ENCODE measurements at regions not wholly inside any gene's neighbourhood (a gene's known extent, or its start where the extent isn't known, plus 50 kb on each side); places are given as distances from the start of the nearest gene placed in this dataset.

- Histone ChIP-seq H3K27ac (no peak overlapping the region), H3F3A (ENCODE audit: insufficient read depth) (peaks cover 6% of the 10 kb centered on the region), H4K20me1 (ENCODE audit: insufficient read depth) (no peaks in the 10 kb centered on the region), H3K9me3 (ENCODE audit: low read depth) (no peaks in the 10 kb centered on the region), H2AFZ (no peak overlapping the region), H3K4me2 (ENCODE audit: unreplicated experiment) (no peak overlapping the region), H3K4me3 (no peak overlapping the region), H3K79me2 (ENCODE audit: insufficient read depth) (no peaks in the 10 kb centered on the region), H3K4me1 (ENCODE audit: insufficient read depth) (peaks cover 5% of the 10 kb centered on the region; the same call in 1 of the 2 replicates), H3K9me2 (ENCODE audit: insufficient read depth) (no peaks in the 10 kb centered on the region), H3K36me3 (ENCODE audit: low read depth) (no peaks in the 10 kb centered on the region), H3K9ac (no peak overlapping the region), H3K27me3 (replicated peaks; ENCODE audit: insufficient read depth) (no peaks in the 10 kb centered on the region)
- 81 to 92% methylated on average over 3 of the region's 3 CpGs for WGBS, 2 experiments (ENCODE audit: low coverage in 1 of 2, low lambda C conversion rate in 2 of 2, missing lambda C conversion rate in 2 of 2)
- no peak for DNase-seq
- in situ Hi-C loops (cut with MboI): loop anchor here (25.0 kb wide), 3 partner anchors 566 to 941 kb away; no protein-coding TSS in a partner anchor
- TF ChIP-seq EZH2 (IDR thresholded peaks at IDR 0.05; ENCODE audit: insufficient read depth, poor library complexity, severe bottlenecking) (no peak), EZH2phosphoT487 (IDR thresholded peaks at IDR 0.05; ENCODE audit: insufficient read depth, low read depth) (no peak)
These were observed 1146.1 kb upstream of the TMEM132C start for GRCh38 chr12:127120851-127121250.

GRCh38 chr12:127121494-127122084, 1145.4 kb upstream of the TMEM132C start:
- H3F3A ChIP-seq (ENCODE audit: insufficient read depth): peaks cover 13% of the 10 kb centered on the region
- H3K27ac ChIP-seq: no peak overlapping the region
- no peaks in the 10 kb centered on the region for H4K20me1 ChIP-seq (ENCODE audit: insufficient read depth)
- H3K4me1 ChIP-seq (ENCODE audit: insufficient read depth): peaks cover 12% of the 10 kb centered on the region
- H3K27me3 ChIP-seq (replicated peaks; ENCODE audit: insufficient read depth): no peaks in the 10 kb centered on the region
- H3K4me3 ChIP-seq: no peak overlapping the region
- in situ Hi-C loops (cut with MboI): loop anchor here (25.0 kb wide), 3 partner anchors 566 to 941 kb away; no protein-coding TSS in a partner anchor
- TF ChIP-seq EZH2phosphoT487 (IDR thresholded peaks at IDR 0.05; ENCODE audit: insufficient read depth, low read depth) (no peak), EZH2 (IDR thresholded peaks at IDR 0.05; ENCODE audit: insufficient read depth, poor library complexity, severe bottlenecking) (no peak)
- H3K9me2 ChIP-seq (ENCODE audit: insufficient read depth): no peaks in the 10 kb centered on the region
- no peak overlapping the region for H3K4me2 ChIP-seq (ENCODE audit: unreplicated experiment)
- no peaks in the 10 kb centered on the region for H3K79me2 ChIP-seq (ENCODE audit: insufficient read depth)
- WGBS, 2 experiments (ENCODE audit: low coverage in 1 of 2, low lambda C conversion rate in 2 of 2, missing lambda C conversion rate in 2 of 2): 88 to 91% methylated on average over 4 of the region's 4 CpGs
- no peak overlapping the region for H2AFZ ChIP-seq
- H3K9ac ChIP-seq: no peak overlapping the region
- DNase-seq: no peak
- H3K36me3 ChIP-seq (ENCODE audit: low read depth): no peaks in the 10 kb centered on the region
- no peaks in the 10 kb centered on the region for H3K9me3 ChIP-seq (ENCODE audit: low read depth)

GRCh38 chr12:127125607-127126259, 1141.2 kb upstream of the TMEM132C start:
- in situ Hi-C loops (cut with MboI): no loop called here
- H3K27me3 ChIP-seq (replicated peaks; ENCODE audit: insufficient read depth): no peaks in the 10 kb centered on the region
- TF ChIP-seq EZH2phosphoT487 (IDR thresholded peaks at IDR 0.05; ENCODE audit: insufficient read depth, low read depth): no peak
- no peak for TF ChIP-seq EZH2 (IDR thresholded peaks at IDR 0.05; ENCODE audit: insufficient read depth, poor library complexity, severe bottlenecking)
- H3K36me3 ChIP-seq (ENCODE audit: low read depth): no peaks in the 10 kb centered on the region
- H3K4me2 ChIP-seq (ENCODE audit: unreplicated experiment): no peak overlapping the region
- H3K9me3 ChIP-seq (ENCODE audit: low read depth): no peaks in the 10 kb centered on the region
- H3K27ac ChIP-seq: peak overlapping the region; percentile 56
- H3K4me3 ChIP-seq: no peak overlapping the region
- no peaks in the 10 kb centered on the region for H4K20me1 ChIP-seq (ENCODE audit: insufficient read depth)
- no peaks in the 10 kb centered on the region for H3K79me2 ChIP-seq (ENCODE audit: insufficient read depth)
- peaks cover 16% of the 10 kb centered on the region for H3F3A ChIP-seq (ENCODE audit: insufficient read depth)
- H3K4me1 ChIP-seq (ENCODE audit: insufficient read depth): peaks cover 12% of the 10 kb centered on the region
- peak overlapping the region; percentile 28; the same call in 1 of the 2 replicates for H3K9ac ChIP-seq
- 34 to 39% methylated on average over 3 of the region's 3 CpGs for WGBS, 2 experiments (ENCODE audit: low coverage in 1 of 2, low lambda C conversion rate in 2 of 2, missing lambda C conversion rate in 2 of 2)
- peak; percentile 94 for DNase-seq
- H2AFZ ChIP-seq: no peak overlapping the region
- no peaks in the 10 kb centered on the region for H3K9me2 ChIP-seq (ENCODE audit: insufficient read depth)

- TF ChIP-seq EZH2 (IDR thresholded peaks at IDR 0.05; ENCODE audit: insufficient read depth, poor library complexity, severe bottlenecking): no peak
- no peak for TF ChIP-seq EZH2phosphoT487 (IDR thresholded peaks at IDR 0.05; ENCODE audit: insufficient read depth, low read depth)
- peaks cover 12% of the 10 kb centered on the region for H3K4me1 ChIP-seq (ENCODE audit: insufficient read depth)
- in situ Hi-C loops (cut with MboI): no loop called here
- no peaks in the 10 kb centered on the region for H3K79me2 ChIP-seq (ENCODE audit: insufficient read depth)
- H3K36me3 ChIP-seq (ENCODE audit: low read depth): no peaks in the 10 kb centered on the region
- H3K9ac ChIP-seq: peak overlapping the region; percentile 28; the same call in 1 of the 2 replicates
- H3K4me3 ChIP-seq: no peak overlapping the region
- peaks cover 16% of the 10 kb centered on the region for H3F3A ChIP-seq (ENCODE audit: insufficient read depth)
- H3K9me3 ChIP-seq (ENCODE audit: low read depth): no peaks in the 10 kb centered on the region
- 91 to 100% methylated on average over 2 of the region's 2 CpGs for WGBS, 2 experiments (ENCODE audit: low coverage in 1 of 2, low lambda C conversion rate in 2 of 2, missing lambda C conversion rate in 2 of 2)
- H3K4me2 ChIP-seq (ENCODE audit: unreplicated experiment): no peak overlapping the region
- no peaks in the 10 kb centered on the region for H3K9me2 ChIP-seq (ENCODE audit: insufficient read depth)
- no peak overlapping the region for H2AFZ ChIP-seq
- H3K27ac ChIP-seq: peak overlapping the region; percentile 56
- no peaks in the 10 kb centered on the region for H3K27me3 ChIP-seq (replicated peaks; ENCODE audit: insufficient read depth)
- no peak for DNase-seq
- H4K20me1 ChIP-seq (ENCODE audit: insufficient read depth): no peaks in the 10 kb centered on the region
These were observed 1140.7 kb upstream of the TMEM132C start for GRCh38 chr12:127126260-127126628.

All from GM23248 (cell line).